ENCODE measurements at regions not wholly inside any gene's neighbourhood (a gene's known extent, or its start where the extent isn't known, plus 50 kb on each side); places are given as distances from the start of the nearest gene placed in this dataset.

DNA sequence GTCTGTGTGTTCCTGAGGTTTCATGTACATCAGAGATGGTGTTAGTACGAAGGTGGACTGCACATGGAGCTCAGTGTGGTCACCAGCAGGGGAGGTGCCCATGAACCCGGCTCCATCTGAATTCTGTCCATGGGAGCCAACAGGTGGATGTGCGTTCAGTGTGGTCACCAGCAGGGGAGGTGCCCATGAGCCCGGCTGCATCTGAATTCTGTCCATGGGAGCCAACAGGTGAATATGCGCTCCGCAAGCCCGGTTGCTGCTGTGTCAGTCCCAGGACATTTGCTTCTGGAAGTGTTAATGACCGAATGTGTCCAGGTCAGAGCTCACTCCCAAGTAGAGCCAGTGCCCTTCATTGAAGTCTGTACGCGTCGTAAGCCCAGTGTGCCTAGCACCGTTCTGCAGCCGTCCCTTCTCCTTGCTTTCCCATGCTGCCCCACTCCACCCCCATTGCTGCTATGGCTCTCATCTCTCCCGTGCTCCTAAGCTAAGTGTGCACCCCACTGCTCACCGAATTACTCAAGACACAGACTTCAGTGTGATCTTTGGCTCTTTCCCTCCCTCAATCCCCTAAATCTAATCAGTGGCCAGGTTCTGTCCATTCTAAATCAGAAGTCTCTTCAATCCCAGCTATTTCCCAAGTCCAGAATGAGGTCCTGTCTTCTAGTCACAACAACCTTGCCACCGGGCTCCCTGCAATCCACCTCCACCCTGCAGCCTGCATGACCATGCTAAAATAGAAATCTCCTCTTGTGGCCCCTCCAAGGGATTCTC, 352.4 kb downstream of the TCERG1L start:
- Histone ChIP-seq H3K4me3 (ENCODE audit: insufficient read depth, low read depth, low read length, poor library complexity, severe bottlenecking) (no peak overlapping the region), H3K27ac (ENCODE audit: insufficient read depth, low read length, poor library complexity, severe bottlenecking) (no peak overlapping the region), H3K4me1 (ENCODE audit: control insufficient read depth, insufficient read depth, low read length, poor library complexity, severe bottlenecking) (no peaks in the 10 kb centered on the region), H3K9me3 (ENCODE audit: control insufficient read depth, low read length) (no peaks in the 10 kb centered on the region), H3K36me3 (ENCODE audit: control insufficient read depth, insufficient read depth, low read length) (no peaks in the 10 kb centered on the region), H3K27me3 (replicated peaks; ENCODE audit: control insufficient read depth, insufficient read depth, low read length, poor library complexity, severe bottlenecking) (no peaks in the 10 kb centered on the region)
- DNase-seq, result no peak

DNA sequence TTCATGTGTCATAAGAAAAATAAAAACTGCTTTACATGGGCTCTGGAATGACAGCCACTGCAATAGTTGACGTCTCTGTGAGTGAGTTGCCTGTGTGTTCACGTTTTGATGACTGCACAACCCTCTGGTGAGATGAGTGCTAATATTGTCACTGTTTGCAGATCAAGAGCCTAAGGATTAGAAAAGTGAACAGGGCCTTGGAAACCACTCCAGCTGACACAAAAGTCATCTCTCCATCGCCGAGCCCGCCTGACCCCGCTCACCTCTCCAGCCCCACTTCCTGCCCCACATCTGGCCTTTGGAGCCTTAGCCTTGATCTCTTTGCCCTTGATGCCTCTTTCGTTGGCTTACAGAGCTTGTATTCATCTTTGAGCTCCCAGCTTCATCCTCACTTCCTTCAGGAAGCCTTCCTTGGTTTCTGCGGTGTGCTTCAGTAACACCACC, 351.7 kb downstream of the TCERG1L start:
- no peak overlapping the region for H3K27ac ChIP-seq (ENCODE audit: insufficient read depth, low read length, poor library complexity, severe bottlenecking)
- H3K27me3 ChIP-seq (replicated peaks; ENCODE audit: control insufficient read depth, insufficient read depth, low read length, poor library complexity, severe bottlenecking), result no peaks in the 10 kb centered on the region
- no peak overlapping the region for H3K4me3 ChIP-seq (ENCODE audit: insufficient read depth, low read depth, low read length, poor library complexity, severe bottlenecking)
- no peaks in the 10 kb centered on the region for H3K4me1 ChIP-seq (ENCODE audit: control insufficient read depth, insufficient read depth, low read length, poor library complexity, severe bottlenecking)
- no peak for DNase-seq
- no peaks in the 10 kb centered on the region for H3K36me3 ChIP-seq (ENCODE audit: control insufficient read depth, insufficient read depth, low read length)
- H3K9me3 ChIP-seq (ENCODE audit: control insufficient read depth, low read length), result no peaks in the 10 kb centered on the region

DNA sequence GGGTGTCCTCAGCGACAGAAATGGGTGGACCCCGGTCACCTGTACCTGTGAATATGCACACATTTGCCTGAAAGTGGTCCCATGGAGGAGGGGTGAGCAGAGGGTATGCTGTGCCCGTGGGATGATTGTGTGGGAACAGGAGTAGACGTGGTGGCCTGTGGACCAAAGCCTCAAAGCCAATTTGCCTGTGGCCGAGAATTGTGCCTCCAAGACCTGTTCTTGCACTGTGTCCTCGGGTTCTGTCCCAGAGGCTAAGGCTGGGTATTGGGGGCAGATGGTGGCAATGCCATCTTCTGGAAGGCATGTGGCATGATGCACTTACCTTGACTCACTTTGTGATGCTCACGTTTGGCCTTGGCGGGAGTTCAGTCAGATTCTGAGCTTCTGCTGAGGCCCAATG, 351.0 kb downstream of the TCERG1L start:
- Histone ChIP-seq H3K9me3 (ENCODE audit: control insufficient read depth, low read length) (no peaks in the 10 kb centered on the region), H3K27me3 (replicated peaks; ENCODE audit: control insufficient read depth, insufficient read depth, low read length, poor library complexity, severe bottlenecking) (no peaks in the 10 kb centered on the region), H3K4me1 (ENCODE audit: control insufficient read depth, insufficient read depth, low read length, poor library complexity, severe bottlenecking) (no peaks in the 10 kb centered on the region), H3K4me3 (ENCODE audit: insufficient read depth, low read depth, low read length, poor library complexity, severe bottlenecking) (no peak overlapping the region), H3K27ac (ENCODE audit: insufficient read depth, low read length, poor library complexity, severe bottlenecking) (no peak overlapping the region), H3K36me3 (ENCODE audit: control insufficient read depth, insufficient read depth, low read length) (no peaks in the 10 kb centered on the region)
- no peak for DNase-seq

DNA sequence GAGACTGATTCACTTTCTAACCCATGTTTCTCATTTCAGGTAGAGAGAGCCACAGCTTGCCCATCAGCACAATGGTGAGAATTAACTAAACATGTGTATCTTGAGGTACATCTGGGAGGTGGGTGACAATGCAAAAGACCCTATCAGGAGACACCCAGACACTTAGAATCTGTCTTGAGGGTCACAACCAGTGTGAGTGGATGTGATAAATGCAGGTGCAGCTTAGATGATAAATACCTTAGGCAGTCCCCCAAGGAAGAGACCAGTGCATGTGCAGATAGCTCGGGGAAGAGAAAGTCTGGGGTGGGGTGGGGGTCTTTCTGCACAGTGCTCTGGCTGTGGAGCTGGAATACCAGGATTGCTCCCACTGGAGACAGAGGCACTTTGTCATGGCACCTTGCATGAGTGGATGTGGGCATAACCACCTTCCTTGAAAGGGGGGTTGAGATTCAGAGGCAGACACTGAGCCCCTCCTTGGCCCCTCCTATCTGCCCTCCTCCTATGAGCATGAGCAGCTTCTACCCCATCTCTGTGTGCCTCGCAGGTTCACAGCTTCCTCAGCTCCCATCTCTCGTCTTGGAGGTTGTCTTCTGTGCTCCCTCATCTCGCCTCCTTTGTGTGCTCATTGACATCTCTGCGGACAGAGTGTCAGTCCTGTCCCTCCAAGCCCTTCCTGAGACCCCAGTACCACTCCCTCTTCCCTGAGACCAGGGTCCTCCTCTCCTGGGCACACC, 349.8 kb downstream of the TCERG1L start:
- Histone ChIP-seq H3K27me3 (replicated peaks; ENCODE audit: control insufficient read depth, insufficient read depth, low read length, poor library complexity, severe bottlenecking) (no peaks in the 10 kb centered on the region), H3K4me3 (ENCODE audit: insufficient read depth, low read depth, low read length, poor library complexity, severe bottlenecking) (no peak overlapping the region), H3K9me3 (ENCODE audit: control insufficient read depth, low read length) (no peaks in the 10 kb centered on the region), H3K4me1 (ENCODE audit: control insufficient read depth, insufficient read depth, low read length, poor library complexity, severe bottlenecking) (no peaks in the 10 kb centered on the region), H3K36me3 (ENCODE audit: control insufficient read depth, insufficient read depth, low read length) (no peaks in the 10 kb centered on the region), H3K27ac (ENCODE audit: insufficient read depth, low read length, poor library complexity, severe bottlenecking) (no peak overlapping the region)
- DNase-seq, result no peak

DNA sequence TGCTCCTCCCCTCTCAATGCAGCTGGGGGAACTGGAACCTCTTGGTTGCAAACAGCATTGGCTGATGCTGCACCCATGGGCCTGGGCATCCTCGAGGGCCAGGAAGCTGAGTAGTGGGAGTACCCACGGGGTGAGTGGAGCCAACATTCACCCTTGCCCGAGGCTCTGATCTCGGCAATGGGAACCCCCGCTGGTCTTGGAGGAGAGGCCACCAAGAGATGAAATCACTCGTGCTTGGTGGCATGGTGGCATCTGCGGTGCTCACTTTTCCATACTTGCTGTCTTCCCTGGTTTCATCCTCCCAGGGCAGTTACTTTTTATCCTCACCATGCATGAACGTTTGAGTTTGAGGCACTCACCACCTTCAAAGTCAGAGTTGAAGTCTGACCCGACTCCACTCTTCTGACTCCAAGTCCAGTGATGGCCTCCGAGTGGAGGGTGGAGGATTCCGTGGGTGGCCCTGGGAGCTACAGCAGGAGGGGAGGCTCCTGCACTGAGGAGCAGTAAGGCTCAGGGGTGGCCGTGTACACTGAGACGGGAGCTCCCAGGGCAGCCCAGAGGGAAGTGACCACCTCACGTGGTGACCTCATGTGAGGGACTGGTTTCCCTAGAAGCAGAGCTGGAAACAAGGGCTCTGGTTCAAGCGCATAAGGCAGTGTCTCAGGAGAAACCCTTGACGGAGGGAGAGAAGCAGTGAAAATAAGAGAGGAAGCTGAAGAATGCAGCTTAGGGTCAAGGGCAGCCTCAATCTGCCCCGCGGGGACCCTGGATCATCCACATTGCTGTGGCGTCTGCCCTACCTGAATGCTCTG, 349.1 kb downstream of the TCERG1L start:
- H3K9me3 ChIP-seq (ENCODE audit: control insufficient read depth, low read length), result no peaks in the 10 kb centered on the region
- no peak for DNase-seq
- H3K27ac ChIP-seq (ENCODE audit: insufficient read depth, low read length, poor library complexity, severe bottlenecking), result no peak overlapping the region

DNA sequence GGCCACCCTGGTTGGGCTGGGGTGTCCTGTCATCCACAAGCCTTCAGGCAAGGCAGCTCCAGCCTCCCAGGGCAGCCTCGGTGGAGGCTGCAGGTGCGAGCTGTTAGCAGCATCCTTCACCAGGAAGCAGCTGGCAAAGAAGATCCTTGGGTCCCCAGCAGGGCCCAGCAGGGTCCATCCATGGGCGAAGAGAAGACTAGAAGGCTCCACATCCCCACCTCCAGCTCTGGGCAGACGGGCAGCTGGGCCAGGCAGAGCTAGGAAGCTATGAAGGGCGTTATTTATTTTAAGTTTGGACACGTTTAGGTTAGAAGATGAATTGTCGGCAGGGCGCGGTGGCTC, 348.5 kb downstream of the TCERG1L start:
- Histone ChIP-seq H3K27me3 (replicated peaks; ENCODE audit: control insufficient read depth, insufficient read depth, low read length, poor library complexity, severe bottlenecking) (no peaks in the 10 kb centered on the region), H3K4me1 (ENCODE audit: control insufficient read depth, insufficient read depth, low read length, poor library complexity, severe bottlenecking) (no peaks in the 10 kb centered on the region), H3K9me3 (ENCODE audit: control insufficient read depth, low read length) (no peaks in the 10 kb centered on the region), H3K27ac (ENCODE audit: insufficient read depth, low read length, poor library complexity, severe bottlenecking) (no peak overlapping the region), H3K36me3 (ENCODE audit: control insufficient read depth, insufficient read depth, low read length) (no peaks in the 10 kb centered on the region), H3K4me3 (ENCODE audit: insufficient read depth, low read depth, low read length, poor library complexity, severe bottlenecking) (no peak overlapping the region)
- DNase-seq, result no peak

More for the DNA sequence above, 349.1 kb downstream of the TCERG1L start:
- no peak overlapping the region for H3K4me3 ChIP-seq (ENCODE audit: insufficient read depth, low read depth, low read length, poor library complexity, severe bottlenecking)
- H3K4me1 ChIP-seq (ENCODE audit: control insufficient read depth, insufficient read depth, low read length, poor library complexity, severe bottlenecking), result no peaks in the 10 kb centered on the region
- H3K36me3 ChIP-seq (ENCODE audit: control insufficient read depth, insufficient read depth, low read length), result no peaks in the 10 kb centered on the region
- H3K27me3 ChIP-seq (replicated peaks; ENCODE audit: control insufficient read depth, insufficient read depth, low read length, poor library complexity, severe bottlenecking), result no peaks in the 10 kb centered on the region

DNA sequence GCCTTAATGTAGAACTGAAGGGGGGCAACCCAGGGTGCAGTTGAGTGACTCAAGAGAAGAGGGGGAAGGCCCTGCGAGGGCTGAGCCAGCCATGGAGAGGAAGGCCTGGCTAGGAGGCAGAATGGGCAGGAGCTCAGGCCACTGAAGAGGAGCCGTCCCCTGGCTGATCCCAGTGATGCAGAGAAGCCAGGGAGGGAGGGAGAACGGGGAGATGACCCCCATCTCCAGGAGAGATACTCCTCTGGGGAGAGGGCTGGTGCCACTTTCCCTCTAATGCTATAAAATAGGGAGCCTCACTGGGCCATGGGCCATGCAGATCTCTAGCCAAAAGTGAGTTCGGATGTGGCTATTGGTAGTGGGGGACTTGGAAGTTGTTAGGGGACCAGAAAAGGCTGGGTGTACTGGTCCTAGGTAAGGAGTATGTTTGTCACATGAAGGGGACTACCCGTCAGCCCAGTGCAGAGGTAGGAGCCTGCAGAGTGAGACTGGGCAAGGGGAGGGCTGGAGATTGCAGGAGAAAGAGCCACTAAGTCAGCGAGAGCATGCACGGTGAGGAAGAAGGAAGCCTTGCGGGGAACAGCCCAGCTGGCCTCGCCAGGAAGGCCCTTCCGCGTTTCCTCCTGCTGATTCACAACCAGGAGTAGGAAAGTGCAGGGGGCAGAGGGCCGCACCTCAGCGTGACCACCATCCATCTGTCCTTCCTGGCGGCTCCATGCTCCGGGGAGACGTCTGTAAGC, 347.6 kb downstream of the TCERG1L start:
- DNase-seq, result no peak
- Histone ChIP-seq H3K27ac (ENCODE audit: insufficient read depth, low read length, poor library complexity, severe bottlenecking) (no peak overlapping the region), H3K4me3 (ENCODE audit: insufficient read depth, low read depth, low read length, poor library complexity, severe bottlenecking) (no peak overlapping the region)

DNA sequence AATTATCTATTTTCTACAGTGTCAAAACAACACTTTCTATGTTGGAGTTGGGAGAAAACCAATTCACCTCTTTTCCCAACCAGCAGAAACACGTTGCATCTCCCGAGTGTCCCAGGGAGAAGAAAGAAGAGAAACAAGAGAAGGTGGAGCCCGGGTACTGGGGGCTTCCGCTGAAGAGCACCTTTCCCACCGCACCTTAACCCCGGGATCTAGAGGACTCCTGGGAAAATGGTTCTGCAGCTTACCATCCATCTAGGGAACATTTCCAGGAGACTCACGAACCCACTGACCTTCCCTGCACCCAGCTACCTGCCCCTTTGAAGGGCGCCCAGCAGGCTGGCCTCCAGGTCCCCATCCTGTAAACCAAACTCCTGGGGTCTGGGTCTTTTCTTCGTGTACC, 346.8 kb downstream of the TCERG1L start:
- H3K27me3 ChIP-seq (replicated peaks; ENCODE audit: control insufficient read depth, insufficient read depth, low read length, poor library complexity, severe bottlenecking), result no peaks in the 10 kb centered on the region
- H3K36me3 ChIP-seq (ENCODE audit: control insufficient read depth, insufficient read depth, low read length), result no peaks in the 10 kb centered on the region
- no peaks in the 10 kb centered on the region for H3K4me1 ChIP-seq (ENCODE audit: control insufficient read depth, insufficient read depth, low read length, poor library complexity, severe bottlenecking)
- H3K27ac ChIP-seq (ENCODE audit: insufficient read depth, low read length, poor library complexity, severe bottlenecking), result no peak overlapping the region
- H3K9me3 ChIP-seq (ENCODE audit: control insufficient read depth, low read length), result no peaks in the 10 kb centered on the region
- H3K4me3 ChIP-seq (ENCODE audit: insufficient read depth, low read depth, low read length, poor library complexity, severe bottlenecking), result no peak overlapping the region
- no peak for DNase-seq

More for the DNA sequence above, 347.6 kb downstream of the TCERG1L start:
- H3K9me3 ChIP-seq (ENCODE audit: control insufficient read depth, low read length), result no peaks in the 10 kb centered on the region
- no peaks in the 10 kb centered on the region for H3K36me3 ChIP-seq (ENCODE audit: control insufficient read depth, insufficient read depth, low read length)
- no peaks in the 10 kb centered on the region for H3K4me1 ChIP-seq (ENCODE audit: control insufficient read depth, insufficient read depth, low read length, poor library complexity, severe bottlenecking)
- H3K27me3 ChIP-seq (replicated peaks; ENCODE audit: control insufficient read depth, insufficient read depth, low read length, poor library complexity, severe bottlenecking), result no peaks in the 10 kb centered on the region

DNA sequence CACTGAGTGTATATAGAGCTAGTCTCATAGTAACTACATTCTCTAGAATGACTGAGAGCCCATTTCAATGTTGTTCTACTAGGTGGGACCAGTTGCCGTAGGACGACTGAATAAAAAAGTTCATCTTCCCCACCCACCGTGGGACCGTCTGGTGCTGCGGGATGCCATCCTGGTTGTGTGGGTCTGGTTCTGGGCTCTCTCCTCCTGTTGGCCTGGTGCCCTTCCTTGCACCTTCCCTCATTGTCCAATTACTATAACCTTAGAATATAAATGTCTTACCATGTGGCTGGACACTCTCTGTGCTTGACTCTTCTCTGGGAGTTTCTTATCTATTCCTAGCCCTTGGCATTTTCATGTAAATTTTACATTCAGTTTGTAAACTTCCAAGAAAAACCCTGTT, 344.4 kb downstream of the TCERG1L start:
- no peak overlapping the region for H3K27ac ChIP-seq (ENCODE audit: insufficient read depth, low read length, poor library complexity, severe bottlenecking)
- DNase-seq, result no peak
- H3K9me3 ChIP-seq (ENCODE audit: control insufficient read depth, low read length), result no peaks in the 10 kb centered on the region
- H3K4me3 ChIP-seq (ENCODE audit: insufficient read depth, low read depth, low read length, poor library complexity, severe bottlenecking), result no peak overlapping the region
- no peaks in the 10 kb centered on the region for H3K27me3 ChIP-seq (replicated peaks; ENCODE audit: control insufficient read depth, insufficient read depth, low read length, poor library complexity, severe bottlenecking)
- no peaks in the 10 kb centered on the region for H3K36me3 ChIP-seq (ENCODE audit: control insufficient read depth, insufficient read depth, low read length)
- H3K4me1 ChIP-seq (ENCODE audit: control insufficient read depth, insufficient read depth, low read length, poor library complexity, severe bottlenecking), result no peaks in the 10 kb centered on the region

All from effector memory CD4-positive, alpha-beta T cell (primary cell).